ENCODE measurements at regions not wholly inside any gene's neighbourhood (a gene's known extent, or its start where the extent isn't known, plus 50 kb on each side); places are given as distances from the start of the nearest gene placed in this dataset.

DNA sequence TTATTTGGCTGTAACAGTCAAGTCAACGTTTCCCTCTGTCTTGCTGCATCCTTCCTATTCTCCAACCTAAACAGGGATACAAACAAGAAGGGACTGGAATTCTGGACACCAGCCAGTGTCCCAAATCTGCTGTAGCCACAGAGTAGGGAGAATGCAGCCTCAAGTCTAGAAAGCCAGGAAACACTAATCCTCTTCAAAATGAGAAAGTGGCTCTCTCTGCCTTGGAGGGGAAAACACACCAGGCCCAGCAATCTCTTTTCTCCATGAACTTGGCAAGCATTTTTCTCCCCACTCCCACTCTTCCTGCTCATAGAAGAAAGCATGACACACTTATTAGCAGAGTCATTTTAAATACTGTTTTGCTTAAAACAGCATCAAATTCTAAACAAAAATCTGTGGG lies 781.7 kb downstream of the SQOR start:
- ChIA-PET RAD21 (ENCODE audit: low non-redundant PET in 1 of 2, low total read pairs in 2 of 2, uncharacterized antibody in 2 of 2, unreplicated experiment in 2 of 2) (no interaction called here), POLR2A (no interaction called here), CTCF (no interaction called here)
- H3K9me3 ChIP-seq (ENCODE audit: control insufficient read depth in 1 of 2, insufficient read depth in 1 of 2, low read depth in 1 of 2, low read length in 2 of 2): peaks cover 19 to 46% of the 10 kb centered on the region in 2 experiments; a peak in 2 of 4 replicates
- H4K20me1 ChIP-seq (ENCODE audit: insufficient read depth): no peaks in the 10 kb centered on the region
- intact Hi-C loops (cut with micrococcal nuclease): no loop called here
- H3K36me3 ChIP-seq (ENCODE audit: control insufficient read depth in 1 of 2, insufficient read depth in 2 of 2, low read length in 2 of 2): no peaks in the 10 kb centered on the region
- no peak overlapping the region for H3K4me2 ChIP-seq (ENCODE audit: low read length)
- no peaks in the 10 kb centered on the region for H3K9me2 ChIP-seq (ENCODE audit: insufficient read depth)
- no peak for ATAC-seq
- TF ChIP-seq SIN3A (IDR thresholded peaks at IDR 0.05; ENCODE audit: low read depth) (no peak), EZH2 (IDR thresholded peaks at IDR 0.05) (no peak), SRF (IDR thresholded peaks at IDR 0.05; ENCODE audit: low read depth) (no peak), POLR2AphosphoS5 (IDR thresholded peaks at IDR 0.05; ENCODE audit: low read depth, low read length) (no peak), CEBPB (IDR thresholded peaks at IDR 0.05; ENCODE audit: low read depth) (no peak), ZNF274 (IDR thresholded peaks at IDR 0.05; ENCODE audit: low read depth, low read length) (no peak), JUND (IDR thresholded peaks at IDR 0.05) (no peak), RAD21 (IDR thresholded peaks at IDR 0.05; ENCODE audit: low read depth) (no peak), TCF7L2 (IDR thresholded peaks at IDR 0.05; ENCODE audit: borderline replicate concordance, extremely low read depth, insufficient read depth, insufficient read length) (no peak), POLR2A (IDR thresholded peaks at IDR 0.05; ENCODE audit: borderline replicate concordance, extremely low read depth, insufficient read depth, insufficient read length) (no peak), SP1 (IDR thresholded peaks at IDR 0.05; ENCODE audit: low read depth) (no peak)
- TF ChIP-seq, protein P1, sequence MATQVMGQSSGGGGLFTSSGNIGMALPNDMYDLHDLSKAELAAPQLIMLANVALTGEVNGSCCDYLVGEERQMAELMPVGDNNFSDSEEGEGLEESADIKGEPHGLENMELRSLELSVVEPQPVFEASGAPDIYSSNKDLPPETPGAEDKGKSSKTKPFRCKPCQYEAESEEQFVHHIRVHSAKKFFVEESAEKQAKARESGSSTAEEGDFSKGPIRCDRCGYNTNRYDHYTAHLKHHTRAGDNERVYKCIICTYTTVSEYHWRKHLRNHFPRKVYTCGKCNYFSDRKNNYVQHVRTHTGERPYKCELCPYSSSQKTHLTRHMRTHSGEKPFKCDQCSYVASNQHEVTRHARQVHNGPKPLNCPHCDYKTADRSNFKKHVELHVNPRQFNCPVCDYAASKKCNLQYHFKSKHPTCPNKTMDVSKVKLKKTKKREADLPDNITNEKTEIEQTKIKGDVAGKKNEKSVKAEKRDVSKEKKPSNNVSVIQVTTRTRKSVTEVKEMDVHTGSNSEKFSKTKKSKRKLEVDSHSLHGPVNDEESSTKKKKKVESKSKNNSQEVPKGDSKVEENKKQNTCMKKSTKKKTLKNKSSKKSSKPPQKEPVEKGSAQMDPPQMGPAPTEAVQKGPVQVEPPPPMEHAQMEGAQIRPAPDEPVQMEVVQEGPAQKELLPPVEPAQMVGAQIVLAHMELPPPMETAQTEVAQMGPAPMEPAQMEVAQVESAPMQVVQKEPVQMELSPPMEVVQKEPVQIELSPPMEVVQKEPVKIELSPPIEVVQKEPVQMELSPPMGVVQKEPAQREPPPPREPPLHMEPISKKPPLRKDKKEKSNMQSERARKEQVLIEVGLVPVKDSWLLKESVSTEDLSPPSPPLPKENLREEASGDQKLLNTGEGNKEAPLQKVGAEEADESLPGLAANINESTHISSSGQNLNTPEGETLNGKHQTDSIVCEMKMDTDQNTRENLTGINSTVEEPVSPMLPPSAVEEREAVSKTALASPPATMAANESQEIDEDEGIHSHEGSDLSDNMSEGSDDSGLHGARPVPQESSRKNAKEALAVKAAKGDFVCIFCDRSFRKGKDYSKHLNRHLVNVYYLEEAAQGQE (IDR thresholded peaks at IDR 0.05; ENCODE audit: low read depth): no peak
- TF ChIP-seq, protein P2, sequence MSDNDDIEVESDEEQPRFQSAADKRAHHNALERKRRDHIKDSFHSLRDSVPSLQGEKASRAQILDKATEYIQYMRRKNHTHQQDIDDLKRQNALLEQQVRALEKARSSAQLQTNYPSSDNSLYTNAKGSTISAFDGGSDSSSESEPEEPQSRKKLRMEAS (IDR thresholded peaks at IDR 0.05): no peak
- TF ChIP-seq, protein P3, sequence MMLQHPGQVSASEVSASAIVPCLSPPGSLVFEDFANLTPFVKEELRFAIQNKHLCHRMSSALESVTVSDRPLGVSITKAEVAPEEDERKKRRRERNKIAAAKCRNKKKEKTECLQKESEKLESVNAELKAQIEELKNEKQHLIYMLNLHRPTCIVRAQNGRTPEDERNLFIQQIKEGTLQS (IDR thresholded peaks at IDR 0.05): no peak
- TF ChIP-seq, protein P4, sequence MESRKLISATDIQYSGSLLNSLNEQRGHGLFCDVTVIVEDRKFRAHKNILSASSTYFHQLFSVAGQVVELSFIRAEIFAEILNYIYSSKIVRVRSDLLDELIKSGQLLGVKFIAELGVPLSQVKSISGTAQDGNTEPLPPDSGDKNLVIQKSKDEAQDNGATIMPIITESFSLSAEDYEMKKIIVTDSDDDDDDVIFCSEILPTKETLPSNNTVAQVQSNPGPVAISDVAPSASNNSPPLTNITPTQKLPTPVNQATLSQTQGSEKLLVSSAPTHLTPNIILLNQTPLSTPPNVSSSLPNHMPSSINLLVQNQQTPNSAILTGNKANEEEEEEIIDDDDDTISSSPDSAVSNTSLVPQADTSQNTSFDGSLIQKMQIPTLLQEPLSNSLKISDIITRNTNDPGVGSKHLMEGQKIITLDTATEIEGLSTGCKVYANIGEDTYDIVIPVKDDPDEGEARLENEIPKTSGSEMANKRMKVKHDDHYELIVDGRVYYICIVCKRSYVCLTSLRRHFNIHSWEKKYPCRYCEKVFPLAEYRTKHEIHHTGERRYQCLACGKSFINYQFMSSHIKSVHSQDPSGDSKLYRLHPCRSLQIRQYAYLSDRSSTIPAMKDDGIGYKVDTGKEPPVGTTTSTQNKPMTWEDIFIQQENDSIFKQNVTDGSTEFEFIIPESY (IDR thresholded peaks at IDR 0.05; ENCODE audit: extremely low read depth, insufficient replicate concordance, low read length): no peak
- H3K27ac ChIP-seq (ENCODE audit: low read depth, low read length): no peak overlapping the region
- no peaks in the 10 kb centered on the region for H3K27me3 ChIP-seq (ENCODE audit: insufficient read depth, low read length)
- H2AFZ ChIP-seq (ENCODE audit: low read depth, low read length, poor library complexity, severe bottlenecking): no peak overlapping the region
- no peaks in the 10 kb centered on the region for H3K79me2 ChIP-seq (ENCODE audit: insufficient read depth, low read length)
- H3K4me1 ChIP-seq (ENCODE audit: control insufficient read depth in 1 of 2, insufficient read depth in 2 of 2, low read length in 2 of 2): no peaks in the 10 kb centered on the region
- no peak overlapping the region for H3K9ac ChIP-seq (ENCODE audit: low read length)
- H3K4me3 ChIP-seq (replicated peaks in 1 of 2; ENCODE audit: low read depth in 1 of 2, low read length in 2 of 2): no peak overlapping the region
- no peak for DNase-seq (ENCODE audit: low read depth, low spot score)
- no TSS peak for BruUV-seq (replicated peaks)

Data from HCT116 (cell line).